Activated naive CD8-positive, alpha-beta T cell treated with anti-CD3 and anti-CD28 coated beads, Interleukin-2, amount 50 U/mL, for 16 hours (primary cell): ENCODE measurements at regions not wholly inside any gene's neighbourhood (a gene's known extent, or its start where the extent isn't known, plus 50 kb on each side); places are given as distances from the start of the nearest gene placed in this dataset.
"Not testable (repeated sequence)": the region's sequence is repeated elsewhere in the genome, so short reads cannot be mapped to it uniquely, and the experiment has no call there.

Experiments
- DNase-seq: peaks from one replicate; pipeline ENCODE4 v3.0.0-alpha.2; 2020; ENCODE audit warnings: low read depth, low spot score

DNA sequence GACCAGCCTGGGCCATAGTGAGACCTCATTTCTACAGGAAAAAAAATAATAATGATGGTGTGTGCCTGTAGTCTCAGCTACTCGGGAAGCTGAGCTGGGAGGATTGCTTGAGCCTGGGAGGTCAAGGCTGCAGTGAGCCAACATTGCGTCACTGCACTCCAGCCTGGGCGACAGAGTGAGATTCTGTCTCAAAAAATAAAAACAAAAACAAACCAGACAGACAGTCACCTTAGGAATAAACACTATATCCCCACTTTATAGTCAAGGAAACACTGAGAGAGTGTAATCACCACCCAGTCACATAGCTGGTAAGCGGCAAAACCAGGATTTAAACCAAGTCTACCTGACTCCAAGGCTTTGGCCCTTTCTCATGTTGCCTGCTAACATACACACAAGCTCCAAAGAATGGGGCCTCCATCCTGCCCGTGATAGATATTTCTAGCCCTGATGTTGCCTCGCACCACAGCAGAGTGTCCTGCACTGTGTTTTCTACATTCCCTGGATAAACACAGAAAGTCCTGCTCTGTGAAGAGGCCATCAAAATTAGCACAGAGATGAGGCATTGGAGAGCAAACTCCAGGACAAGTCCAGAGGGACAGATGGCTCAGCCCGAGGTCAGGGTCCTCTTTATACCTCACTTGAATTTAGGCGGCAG lies 66.1 kb upstream of the SMURF2 start:
- DNase-seq: no peak

DNA sequence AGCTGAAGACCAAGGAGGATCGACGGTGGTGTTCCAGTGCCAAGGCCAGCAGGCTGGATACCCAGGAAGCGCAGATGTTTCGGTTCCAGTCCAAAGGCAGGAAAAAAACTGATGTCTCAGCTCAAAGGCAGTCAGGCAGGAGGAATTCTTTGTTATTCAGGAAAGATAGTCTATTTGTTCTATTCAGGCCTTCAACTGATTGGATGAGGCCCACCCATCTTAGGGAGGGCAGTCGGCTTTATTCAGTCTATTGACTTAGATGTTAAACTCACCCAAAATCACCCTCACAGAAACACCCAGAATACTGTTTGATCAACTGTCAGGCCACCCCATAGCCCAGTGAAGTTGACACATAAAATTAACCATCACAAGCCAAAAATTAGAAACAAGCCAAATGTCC lies 63.9 kb upstream of the SMURF2 start:
- DNase-seq: not testable (repeated sequence)

DNA sequence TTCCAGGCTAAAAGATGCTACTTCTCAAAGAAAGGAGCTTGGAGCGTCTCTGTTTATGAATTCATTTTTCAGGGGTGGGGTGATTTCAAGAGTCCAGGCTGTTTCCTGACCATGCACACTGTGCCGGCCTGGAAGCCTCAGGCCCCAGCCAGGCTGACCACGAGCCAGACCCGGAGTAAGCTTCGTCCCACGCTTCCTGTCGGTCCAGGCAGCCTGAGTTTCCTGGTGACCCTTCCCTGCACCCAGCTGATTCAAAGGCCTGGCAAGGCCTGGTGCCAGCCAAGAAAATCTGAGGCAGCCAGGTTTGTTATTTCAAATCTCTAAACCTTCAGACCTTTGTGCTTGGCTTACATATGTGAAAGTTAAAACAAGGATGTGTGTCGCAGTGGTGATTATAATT lies 62.1 kb upstream of the SMURF2 start:
- DNase-seq: not testable (repeated sequence)

DNA sequence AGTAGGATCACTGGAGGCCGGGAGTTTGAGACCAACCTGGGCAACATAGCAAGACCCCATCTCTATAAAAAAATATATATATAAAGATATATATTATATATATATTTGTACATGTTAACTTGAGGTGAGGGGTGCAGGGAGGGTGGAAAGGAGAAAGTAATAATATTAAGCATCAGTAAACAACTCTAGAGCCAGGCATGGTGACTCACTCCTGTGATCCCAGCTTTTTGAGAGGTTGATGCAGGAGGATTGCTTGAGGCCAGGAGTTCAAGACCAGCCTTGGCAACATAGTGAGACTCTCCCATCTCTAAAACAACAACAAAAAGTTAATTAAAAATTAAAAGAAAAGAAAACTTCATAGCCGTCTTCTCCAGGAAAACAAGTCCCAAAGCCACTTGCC lies 61.7 kb upstream of the SMURF2 start:
- no peak for DNase-seq

DNA sequence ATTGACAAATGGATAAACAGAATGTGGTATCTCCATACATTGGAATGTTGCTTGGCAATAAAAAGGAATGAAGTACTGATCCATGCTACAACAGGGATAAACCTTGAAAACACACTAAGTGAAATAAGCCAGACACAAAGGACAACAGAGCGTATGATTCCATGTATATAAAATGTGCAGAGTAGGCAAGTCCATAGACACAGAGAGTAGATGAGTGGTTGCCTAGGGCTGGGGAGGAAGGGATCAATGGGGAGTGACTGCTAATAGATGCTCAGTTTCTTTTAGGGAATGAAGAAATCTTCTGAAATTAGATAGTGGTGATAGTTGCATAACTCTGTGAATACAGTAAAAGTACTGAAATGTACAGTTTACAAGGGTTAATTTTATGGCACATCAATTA lies 59.4 kb upstream of the SMURF2 start:
- not testable (repeated sequence) for DNase-seq

DNA sequence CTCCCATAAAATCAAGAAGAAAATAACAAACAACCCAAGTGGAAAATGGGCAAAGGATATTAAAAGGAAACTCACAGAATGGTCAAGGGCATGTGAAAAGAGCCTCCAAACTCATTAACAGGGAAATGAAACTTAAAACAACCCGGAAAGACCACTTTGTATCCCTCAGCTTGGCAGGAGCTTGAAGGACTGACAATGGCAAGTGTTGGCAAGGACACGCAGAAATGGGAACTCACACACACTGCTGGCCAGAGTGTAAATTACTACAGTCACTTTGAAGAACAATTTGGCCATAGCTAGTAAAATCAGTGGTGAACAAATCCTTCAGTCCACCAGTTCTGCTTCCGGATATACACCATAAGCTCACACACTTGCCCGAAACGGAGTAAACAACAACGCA lies 58.1 kb upstream of the SMURF2 start:
- not testable (repeated sequence) for DNase-seq

DNA sequence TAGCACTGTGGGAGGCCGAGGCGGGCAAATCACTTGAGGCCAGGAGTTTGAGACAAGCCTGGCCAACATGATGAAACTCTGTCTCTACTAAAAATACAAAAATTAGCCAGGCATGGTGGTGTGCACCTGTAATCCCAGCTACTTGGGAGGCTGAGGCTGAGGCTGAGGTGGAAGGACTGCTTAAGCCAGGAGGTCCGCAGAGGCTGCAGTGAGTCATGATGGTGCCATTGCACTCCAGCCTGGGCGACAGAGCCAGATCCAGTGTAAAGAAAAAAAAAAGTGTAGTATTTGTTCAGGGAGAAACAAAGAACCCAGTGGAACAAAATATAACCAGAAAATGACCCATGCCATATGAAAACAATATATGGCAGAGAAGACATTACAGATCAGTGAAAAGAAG lies 57.4 kb upstream of the SMURF2 start:
- DNase-seq: not testable (repeated sequence)

DNA sequence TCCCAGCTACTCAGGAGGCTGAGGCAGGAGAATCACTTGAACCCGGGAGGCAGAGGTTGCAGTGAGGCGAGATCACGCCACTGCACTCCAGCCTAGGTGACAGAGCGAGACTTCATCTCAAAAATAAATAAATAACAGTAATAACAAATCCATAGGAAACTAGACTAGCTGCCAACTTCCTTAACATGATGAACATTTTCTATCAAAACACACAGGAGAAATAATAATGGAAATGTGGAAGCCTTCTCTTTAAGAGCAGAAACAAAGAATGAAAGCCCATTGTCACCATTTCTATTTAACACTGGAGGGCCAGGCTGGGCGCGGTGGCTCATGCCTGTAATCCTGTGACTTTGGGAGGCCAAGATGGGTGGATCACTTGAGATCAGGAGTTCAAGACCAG lies 56.7 kb upstream of the SMURF2 start:
- DNase-seq: not testable (repeated sequence)

DNA sequence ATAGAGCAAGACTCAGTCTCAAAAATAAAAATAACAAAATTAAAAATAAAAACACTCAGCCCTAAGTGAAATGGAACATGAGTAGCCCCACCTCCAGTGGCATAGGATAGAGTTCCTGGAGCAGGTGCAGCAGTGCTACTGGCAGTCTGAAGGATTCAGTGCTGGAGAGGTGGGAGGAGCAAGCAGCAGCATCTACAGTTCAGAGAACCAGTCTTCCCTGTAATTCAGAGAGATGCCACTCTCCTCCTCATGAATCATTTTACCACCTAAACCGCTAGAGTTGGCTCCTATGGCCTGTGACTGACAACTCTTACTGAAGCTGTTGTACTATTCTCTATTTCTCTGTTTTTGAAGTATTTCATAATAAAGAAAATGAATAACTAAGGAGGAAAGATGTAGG lies 56.0 kb upstream of the SMURF2 start:
- DNase-seq: no peak

DNA sequence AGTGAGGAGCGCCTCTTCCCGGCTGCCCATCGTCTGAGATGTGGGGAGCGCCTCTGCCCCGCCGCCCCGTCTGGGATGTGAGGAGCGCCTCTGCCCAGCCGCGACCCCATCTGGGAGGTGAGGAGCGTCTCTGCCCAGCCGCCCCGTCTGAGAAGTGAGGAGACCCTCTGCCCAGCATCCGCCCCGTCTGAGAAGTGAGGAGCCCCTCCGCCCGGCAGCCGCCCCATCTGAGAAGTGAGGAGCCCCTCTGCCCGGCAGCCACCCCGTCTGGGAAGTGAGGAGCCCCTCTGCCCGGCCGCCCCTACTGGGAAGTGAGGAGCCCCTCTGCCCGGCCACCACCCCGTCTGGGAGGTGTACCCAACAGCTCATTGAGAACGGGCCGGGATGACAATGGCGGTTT lies 54.4 kb upstream of the SMURF2 start:
- DNase-seq: not testable (repeated sequence)

DNA sequence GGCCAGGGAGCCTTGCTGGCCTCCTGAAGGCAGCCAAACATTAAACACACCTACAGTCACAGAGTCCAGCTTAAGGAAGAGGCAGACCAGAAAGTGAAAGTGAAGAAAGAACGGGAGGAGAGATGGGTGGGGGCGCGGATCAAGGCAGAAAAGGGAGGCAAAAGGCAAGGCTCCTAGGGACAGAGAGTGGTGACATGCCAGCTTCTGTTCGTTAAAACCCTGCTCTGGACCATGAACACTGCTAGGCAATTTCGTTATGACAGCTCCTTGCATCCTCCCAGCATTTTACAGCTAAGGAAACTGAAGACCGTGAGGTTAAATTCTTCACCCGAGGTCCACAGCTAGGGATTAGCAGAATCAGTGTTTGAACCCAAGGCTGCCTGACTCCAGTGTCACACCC lies 51.7 kb upstream of the SMURF2 start:
- not testable (repeated sequence) for DNase-seq

DNA sequence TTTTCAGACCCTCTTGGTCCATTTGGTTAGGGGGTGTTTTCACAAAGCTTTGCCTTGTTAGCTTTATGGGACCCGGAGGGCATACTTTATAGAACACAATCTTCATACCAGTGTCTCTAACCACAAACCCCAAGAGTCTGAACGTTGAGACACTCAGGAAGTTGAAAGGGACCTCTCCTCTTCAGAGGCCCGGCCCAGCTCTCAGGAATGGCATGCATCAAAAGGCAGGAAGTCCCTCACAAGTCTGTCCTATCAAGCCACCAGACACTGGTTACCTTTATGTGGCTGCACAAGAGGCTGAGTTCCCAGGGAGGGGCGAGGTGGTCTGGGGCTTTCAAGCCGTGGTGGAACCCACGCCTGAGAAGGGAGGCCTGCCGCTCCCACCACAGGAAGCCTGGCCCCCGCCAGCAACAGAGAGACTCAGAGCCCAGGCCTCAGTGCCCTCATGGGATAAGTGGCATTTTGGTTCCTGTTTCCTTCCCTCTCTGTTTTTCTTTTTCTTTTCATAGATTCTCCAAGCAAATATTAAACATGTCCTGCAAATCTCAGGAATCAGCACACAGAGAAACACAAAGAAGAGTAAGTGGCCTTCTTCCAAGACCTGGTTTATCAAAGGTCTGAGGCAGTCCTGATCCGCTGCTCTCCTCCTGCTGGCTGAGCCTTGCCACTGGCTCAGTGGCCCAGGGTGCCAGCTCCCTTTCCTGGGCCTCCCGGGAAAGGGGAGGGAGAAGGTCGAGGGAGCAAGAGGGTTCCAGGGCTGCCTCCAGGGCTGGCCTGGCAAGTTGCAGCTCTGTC lies 50.6 kb upstream of the SMURF2 start:
- DNase-seq: not testable (repeated sequence)
